ENCODE measurements at regions not wholly inside any gene's neighbourhood (a gene's known extent, or its start where the extent isn't known, plus 50 kb on each side); places are given as distances from the start of the nearest gene placed in this dataset.
"Not testable (repeated sequence)": the region's sequence is repeated elsewhere in the genome, so short reads cannot be mapped to it uniquely, and the experiment has no call there.

DNA sequence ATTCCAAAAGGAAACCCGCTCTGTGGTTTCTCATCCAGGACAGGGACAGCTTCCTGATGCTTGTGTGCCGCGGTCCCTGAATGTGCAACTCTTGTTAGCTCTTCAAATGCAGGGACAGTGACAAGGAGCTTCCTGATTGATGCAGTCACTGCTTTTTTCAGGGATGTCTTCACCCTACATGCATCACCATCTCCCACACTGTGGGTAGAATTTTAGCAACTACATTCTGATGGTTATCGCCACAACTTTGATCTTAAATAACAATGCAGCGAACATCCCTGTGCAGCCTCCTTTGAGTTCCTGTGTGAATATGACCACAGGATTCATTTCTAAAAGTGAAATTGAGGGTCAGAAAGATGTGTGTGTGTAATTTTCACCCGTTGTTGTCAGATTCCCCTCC lies 115.0 kb downstream of the GGTLC2 start:
- DNase-seq = no peak

DNA sequence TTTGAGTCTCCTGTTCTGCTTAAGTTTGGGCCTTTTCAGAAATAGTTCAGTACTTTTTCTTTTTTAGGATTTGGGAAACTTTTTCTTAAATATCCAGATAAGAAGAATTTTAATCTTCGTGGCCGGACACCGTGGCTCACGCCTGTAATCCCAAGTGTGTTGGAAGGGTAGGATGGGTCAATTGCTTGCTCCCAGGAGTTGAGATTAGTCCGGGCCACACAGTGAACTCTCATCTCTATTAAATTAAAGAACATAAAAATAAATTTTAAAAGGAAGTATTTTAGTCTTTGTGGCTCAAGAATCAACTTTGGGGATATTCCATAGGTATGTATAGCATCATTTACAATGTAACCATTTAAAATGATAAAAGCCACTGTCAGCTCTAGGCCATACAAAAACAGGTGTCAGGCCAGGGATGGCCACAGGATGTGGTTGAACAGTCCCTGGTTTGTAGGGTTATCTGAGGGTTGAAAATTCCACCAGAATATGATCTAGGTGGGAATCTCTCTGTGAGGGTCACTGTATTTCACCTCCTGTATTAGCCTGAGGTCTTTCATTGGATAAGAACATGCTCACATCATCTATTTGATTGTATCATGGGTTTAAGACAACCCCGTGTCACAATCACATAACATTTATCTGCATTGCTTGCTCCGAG lies 115.6 kb downstream of the GGTLC2 start:
- no peak for DNase-seq

DNA sequence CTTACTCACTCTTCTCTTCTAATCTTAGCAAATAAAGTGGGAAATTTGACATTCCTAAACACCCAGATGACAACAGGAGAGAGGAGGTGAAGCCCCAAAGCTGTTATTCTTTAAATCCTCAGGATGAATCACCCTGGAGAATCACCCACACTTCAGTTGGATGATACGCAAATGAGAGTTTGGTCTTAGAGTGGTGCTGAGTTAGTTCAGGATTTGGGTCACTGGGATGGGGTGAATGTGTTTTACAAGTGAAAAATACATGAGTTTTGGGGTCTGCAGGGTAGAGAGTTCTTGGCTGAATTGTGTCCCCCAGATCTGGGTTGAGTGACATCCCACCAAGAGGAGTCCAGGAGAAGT lies 117.2 kb downstream of the GGTLC2 start:
- no peak for DNase-seq

DNA sequence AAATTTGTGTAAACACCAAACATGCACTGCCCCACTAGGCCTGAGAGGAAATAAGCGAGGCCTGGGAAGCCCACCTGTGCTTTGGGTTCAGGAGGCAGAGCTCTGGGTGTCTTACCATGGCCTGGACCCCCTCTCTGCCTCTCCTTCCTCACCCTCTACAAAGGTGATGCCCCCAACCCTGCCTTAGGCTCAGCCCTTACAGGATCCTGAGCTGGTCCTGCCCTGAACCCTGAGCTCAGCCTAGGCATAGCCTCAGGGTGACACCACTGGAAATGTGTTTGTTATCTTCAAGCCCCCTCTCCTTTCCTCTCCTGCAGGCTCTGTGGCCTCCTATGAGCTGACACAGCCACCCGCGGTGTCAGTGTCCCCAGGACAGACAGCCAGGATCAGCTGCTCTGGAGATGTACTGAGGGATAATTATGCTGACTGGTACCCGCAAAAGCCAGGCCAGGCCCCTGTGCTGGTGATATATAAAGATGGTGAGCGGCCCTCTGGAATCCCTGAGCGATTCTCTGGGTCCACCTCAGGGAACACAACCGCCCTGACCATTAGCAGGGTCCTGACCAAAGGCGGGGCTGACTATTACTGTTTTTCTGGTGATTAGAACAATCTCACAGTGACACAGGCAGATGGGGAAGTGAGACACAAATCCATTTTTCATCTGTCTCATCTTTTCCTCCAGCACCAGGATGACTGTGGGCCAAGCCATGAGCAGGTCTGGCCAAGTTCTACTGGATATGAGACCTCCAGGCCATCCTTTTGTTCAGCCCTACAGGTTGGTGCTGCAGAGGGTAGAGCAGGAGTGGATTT lies 117.8 kb downstream of the GGTLC2 start:
- no peak for DNase-seq

DNA sequence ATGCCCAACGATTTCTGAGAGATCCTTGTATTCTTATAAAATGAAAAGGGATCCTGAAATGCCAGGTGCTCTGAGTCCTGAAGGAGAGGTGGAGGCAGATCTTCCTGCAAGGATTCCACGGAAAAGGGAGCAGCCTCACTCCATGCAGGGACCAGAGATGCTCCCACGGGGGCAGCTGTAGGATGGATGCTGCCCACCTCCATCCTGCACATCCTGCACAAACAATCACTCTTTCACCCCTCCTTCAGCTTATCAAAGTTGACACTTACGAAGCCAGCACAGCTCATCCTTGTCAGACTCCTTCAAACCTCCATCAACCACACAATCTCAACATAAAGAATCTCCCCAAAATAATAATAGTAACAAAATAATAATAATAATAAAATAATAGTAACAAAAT lies 119.1 kb downstream of the GGTLC2 start:
- DNase-seq = no peak

DNA sequence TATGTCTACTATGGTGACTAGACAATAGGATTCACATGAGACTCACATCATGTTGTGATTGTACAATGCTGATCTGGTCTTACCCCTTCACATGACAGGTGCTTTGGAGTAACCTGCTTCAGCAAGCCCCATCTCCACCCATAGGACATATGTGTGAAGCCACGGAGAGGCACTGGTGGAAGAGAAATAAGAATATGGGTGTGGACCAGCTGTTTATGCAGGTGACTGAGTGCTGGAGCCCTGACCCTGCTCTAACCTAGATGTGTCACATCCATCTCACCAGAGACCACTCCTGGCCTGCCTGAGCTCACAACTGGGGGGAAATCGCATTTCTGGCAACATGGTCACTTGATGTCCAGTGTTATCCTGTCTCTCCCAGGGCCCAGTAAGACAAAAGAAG lies 119.7 kb downstream of the GGTLC2 start:
- no peak for DNase-seq

DNA sequence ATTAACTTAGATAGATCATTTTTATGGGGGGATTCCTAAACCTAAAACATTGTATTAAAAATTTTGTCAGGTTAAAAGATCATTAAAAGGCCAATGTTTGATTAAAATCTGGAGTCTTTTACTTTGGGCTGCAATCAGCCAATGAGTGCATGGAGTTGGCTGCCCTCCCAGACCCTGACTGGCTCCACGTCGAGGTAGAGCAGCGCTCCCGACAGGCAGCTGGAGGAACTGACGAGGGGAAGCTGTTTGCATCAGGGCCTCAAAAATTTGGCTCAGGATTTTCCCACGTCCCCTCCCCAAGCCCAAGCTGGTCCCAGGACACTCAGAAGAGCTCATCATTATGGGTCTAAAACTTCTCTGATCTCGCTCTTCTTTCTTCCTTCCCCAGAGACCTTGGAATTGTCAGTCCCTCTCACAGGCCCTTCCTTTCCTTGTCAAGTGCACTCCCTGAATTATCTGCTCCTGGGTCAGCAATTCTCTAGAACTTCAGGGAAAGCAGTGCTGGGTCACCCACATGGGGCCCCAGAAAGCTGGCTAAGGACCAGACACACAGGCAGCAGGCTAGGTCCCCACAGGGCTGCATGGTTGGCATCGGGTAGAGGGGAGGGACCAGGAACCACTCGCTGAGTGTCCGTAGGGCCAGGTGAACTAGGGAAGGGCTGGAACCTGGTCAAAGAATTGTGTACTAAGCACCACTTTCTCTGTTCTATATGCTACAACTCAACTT lies 119.6 kb upstream of the IGLL5 start:
- DNase-seq = no peak

DNA sequence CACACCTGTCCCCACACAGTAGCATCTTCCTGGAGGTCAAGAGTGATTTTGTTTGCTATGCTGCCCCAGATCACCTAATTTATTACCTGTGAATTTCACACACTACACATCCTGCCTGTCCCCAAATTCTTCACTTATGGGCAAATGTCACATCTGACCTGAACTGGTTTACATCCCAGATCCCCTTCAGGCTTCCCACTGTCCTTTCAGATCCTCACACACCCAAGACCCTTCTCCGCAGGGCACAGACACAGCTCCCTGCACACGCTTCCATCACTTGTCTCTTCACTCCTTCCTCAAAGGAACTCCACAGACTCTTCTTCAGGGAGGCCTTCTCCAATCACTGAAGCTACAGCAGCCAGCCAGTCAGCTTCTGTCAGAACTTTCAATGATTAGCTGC lies 118.7 kb upstream of the IGLL5 start:
- no peak for DNase-seq

DNA sequence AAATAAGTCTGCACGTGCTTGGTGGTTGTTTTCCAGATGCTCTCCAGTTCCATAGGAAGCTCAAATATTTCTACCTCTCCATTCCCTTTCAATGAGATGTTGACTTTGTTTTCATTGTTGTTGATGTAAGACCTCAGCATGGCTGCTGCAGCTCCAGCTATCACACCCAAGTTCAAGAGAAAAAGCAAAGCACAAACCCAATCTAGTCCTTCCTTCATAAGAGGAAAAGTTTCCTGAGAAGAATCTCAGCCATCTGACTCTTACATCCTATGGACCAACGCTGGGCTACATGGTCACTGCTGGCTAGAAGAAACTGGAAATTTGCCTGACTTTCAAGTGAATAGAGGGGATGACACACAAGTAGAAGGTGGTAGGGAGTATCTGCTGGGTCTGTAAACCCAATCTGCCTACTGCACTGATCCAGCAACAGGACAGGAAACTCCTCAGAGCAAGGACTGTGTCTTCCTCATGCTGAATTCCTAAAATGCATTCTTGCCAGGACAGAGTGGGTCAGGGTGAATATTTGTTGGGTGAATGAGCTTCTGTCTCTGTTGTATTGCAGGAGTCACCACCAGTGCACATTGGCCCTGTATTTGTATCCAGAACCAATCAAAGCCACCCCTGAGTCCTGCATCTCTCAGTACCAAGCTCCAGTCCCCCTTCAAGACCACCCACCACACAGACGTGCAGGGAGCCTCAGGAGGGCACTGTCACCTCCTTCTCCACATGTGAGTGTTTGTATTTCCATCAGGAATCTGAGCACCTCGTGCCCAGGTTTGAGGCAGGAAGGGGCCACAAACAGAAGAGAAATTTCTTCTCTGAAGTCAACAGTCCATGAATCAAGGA lies 118.0 kb upstream of the IGLL5 start:
- DNase-seq = no peak

DNA sequence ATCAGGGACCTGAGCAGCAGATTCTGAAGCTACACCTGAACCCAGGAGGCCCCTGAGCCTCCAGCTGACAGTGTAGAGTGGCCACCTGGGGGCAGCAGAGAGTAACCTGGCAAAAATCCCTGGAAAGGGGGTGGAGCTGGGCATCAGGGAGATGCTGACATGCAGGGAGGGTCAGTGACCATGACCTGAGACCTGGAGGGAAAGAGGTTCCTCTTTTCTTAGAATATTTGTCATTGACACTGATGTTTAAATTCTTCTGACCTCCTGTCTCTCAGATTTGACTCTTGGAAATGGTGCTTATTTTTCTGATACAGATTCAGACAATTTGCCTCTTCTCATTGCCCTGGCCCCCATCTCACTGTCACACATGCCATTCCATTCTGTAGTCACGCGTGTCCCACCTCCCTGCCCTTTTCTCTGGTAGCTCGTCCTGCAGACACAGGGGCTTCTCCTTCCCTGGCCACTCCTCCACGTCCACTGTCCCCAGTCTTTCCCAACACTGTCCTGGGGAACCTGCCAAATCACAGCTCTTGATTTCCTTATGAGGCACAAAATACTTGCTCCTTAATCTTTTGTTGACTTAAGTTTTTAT lies 117.2 kb upstream of the IGLL5 start:
- peak; percentile 66 for DNase-seq

DNA sequence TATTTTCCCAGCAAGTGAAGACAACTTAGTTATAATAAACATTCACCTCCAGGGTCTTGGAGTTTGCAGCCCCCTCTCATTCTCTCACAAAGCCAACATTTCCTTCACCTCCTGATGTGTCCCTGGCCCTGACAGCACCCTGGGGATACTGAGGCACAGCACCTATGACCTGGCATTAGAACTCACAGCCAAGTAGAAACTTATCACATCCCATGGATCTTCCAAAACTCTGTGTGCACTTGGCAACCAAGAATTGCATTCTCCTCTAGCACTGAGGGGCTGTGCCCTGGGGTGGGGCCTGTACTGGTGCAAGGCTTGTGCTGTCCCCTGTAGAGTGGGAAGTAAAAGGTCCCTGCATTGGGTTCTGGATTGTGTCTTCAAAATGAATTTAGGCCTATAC lies 116.7 kb upstream of the IGLL5 start:
- DNase-seq = no peak

DNA sequence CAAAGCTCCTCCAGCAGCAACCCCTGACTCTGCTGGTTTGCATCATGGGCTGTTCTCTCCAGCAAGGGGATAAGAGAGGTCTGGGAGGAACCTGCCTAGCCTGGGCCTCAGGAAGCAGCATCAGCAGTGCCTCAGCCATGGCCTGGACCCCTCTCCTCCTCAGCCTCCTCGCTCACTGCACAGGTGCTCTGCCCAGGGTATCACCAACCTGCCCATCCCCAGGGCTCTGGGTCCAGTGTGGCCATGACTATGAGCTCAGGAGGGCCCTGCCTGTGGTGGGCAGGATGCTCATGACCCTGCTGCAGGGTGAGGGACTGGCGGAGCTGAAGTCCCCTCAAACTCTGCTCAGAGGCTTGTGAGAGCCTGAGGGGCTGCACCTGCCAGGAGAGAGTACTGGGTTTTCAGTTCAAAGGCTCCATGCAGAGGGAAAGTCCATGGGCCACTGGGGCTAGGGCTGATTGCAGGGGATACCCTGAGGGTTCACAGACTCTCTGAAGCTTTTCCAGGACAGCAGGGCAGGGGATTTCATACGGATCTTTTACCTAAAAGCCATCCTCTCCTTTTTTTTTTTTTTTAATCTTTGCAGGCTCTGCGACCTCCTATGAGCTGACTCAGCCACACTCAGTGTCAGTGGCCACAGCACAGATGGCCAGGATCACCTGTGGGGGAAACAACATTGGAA lies 115.8 kb upstream of the IGLL5 start:
- DNase-seq = no peak

DNA sequence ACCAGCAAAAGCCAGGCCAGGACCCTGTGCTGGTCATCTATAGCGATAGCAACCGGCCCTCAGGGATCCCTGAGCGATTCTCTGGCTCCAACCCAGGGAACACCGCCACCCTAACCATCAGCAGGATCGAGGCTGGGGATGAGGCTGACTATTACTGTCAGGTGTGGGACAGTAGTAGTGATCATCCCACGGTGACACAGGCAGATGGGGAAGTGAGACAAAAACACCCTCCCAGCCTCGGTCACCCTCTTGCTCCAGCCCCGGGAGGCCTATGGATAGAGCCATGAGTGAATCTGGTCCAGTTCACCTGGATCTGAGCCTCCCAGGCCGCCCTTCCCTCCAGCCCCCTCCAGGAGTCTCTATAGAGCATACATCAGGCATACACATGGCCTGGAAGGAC lies 115.2 kb upstream of the IGLL5 start:
- no peak for DNase-seq

DNA sequence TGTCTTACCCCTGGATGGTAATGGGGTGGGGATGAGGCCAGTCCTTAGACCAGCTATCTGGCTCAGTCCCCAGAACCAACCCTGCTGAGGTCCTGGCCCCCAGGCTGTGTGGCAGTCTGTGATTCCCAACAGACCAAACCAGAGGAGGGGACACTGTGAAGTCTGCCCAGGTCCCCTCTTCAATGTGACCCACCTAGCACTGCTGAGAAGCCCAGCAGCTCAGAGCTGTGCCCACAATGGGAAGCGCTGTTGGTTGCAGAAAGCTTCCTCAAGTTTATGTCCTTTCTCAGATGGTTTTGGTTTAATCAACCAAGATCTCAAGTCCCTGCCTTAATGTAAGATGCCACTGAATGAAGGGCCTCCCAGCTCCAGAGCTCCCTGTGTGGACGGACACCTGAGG lies 114.7 kb upstream of the IGLL5 start:
- no peak for DNase-seq

DNA sequence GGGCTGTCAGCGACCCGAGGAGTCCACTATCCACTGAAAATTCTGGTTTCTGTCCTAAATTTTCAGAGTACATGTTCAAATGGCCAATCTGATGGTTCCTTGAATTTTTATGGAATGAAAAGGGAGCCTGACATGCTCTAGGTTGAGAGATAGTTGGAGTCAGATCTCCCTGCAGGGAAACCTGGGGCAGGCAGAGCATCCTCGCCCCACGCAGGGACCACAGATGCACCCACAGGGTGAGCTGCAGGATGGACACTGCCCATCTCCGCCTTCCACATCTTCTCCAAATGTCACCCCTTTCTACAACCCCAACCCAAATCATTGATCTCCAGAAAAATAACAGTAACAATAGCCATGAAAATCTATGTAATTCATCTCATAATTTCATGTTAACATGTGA lies 114.2 kb upstream of the IGLL5 start:
- no peak for DNase-seq

DNA sequence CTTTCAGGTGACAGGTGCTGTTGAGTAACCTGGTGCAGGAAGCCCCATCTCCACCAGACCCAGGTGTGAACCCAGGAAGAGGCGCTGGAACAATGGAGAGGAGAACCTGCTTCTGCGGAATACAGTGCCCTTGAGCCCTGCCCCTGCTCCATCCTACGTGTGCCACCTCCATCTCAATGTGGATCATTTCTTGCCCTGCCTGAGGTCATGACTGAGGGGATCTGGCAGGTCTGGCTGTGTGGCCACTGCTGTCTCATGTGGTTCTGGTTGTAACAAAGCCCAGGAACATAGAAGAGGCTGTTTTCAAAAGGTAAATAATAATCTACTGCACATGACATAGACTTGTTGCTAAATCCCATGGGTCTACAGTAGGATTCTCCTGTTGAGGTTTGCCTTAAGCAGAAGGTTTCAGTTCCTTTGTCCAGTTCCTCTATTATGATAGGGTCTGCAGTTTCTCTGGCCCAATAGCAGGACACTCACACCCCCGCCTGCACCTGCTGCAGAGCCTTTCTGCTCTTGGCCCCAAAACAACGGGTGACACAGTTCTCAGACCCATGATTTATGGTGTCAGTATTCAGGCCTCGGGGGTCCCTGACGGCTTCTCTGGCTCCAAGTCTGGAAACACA lies 113.5 kb upstream of the IGLL5 start:
- DNase-seq = no peak

DNA sequence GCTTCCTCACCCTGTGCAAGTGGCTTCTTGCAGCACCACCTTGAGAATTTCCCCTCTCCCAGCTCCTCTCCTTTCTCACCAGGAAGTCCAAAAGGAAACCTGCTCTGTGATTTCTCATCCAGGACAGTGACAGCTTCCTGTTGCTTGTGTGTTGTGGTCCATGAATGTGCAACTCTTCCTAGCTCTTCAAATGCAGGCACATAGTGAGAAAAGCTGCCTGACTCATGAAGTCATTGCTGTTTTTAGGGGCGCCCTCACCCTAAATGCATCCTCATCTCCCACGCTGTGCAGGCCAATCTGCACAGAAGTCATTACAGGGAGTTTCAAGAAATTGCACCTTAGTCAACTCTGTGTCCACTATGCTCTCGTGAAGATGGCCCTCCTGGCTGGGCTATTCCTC lies 112.9 kb upstream of the IGLL5 start:
- DNase-seq = not testable (repeated sequence)

DNA sequence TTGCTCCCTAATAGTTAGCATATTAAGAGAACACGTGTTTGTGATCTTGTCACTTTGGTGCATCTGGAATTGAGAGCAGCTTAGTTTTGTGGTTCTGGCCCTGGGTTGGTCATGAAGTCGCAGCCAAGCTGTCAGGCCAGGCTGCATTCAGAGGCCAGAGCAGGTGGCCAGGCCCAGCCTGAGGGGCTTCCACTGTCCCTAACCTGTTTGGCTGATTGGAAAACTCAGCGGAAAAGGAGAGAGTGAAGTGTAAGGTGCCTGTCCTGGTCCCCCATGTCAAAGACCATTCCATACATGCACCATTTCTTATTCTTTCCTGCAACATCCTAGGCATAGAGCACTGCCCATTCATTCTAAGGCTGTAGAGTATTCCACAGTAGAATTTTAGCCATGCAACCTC lies 111.5 kb upstream of the IGLL5 start:
- DNase-seq = no peak

DNA sequence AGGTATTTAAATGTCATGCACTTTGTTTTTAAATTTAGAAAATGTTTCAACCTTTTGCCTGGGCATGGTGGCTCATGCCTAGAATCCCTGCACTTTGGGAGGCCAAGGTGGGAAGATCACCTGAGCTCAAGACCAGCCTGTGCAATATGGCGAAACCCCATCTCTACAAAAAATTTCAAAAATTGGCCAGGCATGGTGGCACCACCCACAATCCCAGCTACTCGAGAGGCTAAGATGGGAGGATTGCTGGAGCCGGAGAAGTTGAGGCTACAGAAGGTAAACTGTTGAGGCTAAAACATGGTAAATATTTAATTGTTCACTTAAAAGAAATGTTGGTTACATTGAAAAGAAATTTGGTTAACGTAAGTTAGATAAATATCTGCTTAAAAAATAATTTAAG lies 108.4 kb upstream of the IGLL5 start:
- DNase-seq = no peak

DNA sequence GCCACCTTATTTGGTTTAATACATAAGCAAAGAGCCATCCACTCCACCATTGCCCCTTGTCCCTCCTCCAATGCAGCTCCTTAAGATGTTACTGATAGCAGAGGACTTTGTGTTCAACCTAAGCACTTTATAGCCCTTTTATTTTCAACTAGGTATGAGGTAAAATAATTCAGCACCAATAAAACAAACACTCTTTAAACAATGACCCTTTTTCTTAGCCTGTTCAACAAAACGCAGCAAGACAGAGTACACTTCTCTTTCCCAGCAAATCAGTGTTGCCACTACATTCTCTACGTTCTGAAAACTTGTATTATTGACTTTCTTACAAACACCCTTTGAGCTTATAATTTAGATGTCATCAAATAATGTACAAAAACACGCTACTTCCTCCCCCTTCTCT lies 104.0 kb upstream of the IGLL5 start:
- no peak for DNase-seq

DNA sequence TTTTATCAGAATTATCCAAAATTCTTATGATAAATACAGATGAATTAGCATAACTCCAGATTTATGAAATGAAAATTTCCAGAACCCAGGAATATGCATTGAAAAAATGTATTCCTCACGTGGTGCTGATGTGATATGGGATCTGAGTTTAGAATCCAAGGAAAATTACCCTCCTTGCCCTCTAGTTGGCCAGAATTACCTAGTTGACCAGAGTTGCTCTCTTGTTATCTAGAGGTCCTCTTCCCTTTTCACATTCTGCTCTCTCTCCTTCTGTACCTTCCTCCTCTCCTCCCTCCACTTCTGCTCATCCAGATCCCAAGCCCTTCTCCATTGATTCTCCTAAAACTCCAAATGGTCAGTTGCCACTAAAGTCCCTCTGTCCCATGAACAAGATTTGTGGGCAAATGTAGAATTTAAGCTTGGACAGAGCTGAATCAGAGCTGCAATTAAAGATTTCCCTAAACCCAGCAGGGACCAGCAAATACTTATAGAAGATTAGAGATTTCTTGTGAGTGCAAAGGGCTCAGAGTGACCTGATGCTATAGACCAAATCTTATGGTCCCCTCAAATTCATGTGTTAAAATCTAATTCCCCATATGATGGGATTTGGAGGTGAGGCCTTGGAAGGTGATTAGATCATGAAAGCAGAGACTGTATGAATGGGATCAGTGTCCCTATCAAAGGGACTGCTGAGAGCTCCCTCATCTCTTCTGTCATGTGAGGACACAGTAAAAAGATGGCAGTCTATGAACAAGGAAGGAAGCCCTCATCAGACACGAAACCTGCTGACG lies 103.2 kb upstream of the IGLL5 start:
- no peak for DNase-seq

Measured in activated CD4-positive, alpha-beta T cell treated with anti-CD3 and anti-CD28 coated beads for 48 hours (primary cell).